HFFc6 (cell line): ENCODE measurements at regions not wholly inside any gene's neighbourhood (a gene's known extent, or its start where the extent isn't known, plus 50 kb on each side); places are given as distances from the start of the nearest gene placed in this dataset.
A peak's percentile ranks its signal among the peaks of the same experiment; 100 is the strongest.

Source experiments
- DNase-seq: peaks from one replicate; pipeline ENCODE4 v3.0.0-alpha.2; 2018
- H3K27ac Mint-ChIP-seq: 2 replicates; pipeline ENCODE4 v1.8.0; 2020; ENCODE audit warnings: mild to moderate bottlenecking, mixed read lengths
- H3K27me3 Mint-ChIP-seq: 2 replicates; pipeline ENCODE4 v1.8.0; 2021; ENCODE audit warnings: mild to moderate bottlenecking, moderate library complexity, mixed read lengths; ENCODE audit not compliant: insufficient read depth
- H3K36me3 Mint-ChIP-seq: 2 replicates; pipeline ENCODE4 v1.8.0; 2021; ENCODE audit warnings: low read depth, mixed read lengths
- H3K4me1 Mint-ChIP-seq: 2 replicates; pipeline ENCODE4 v1.8.0; 2020; ENCODE audit warnings: low read depth, mixed read lengths
- H3K4me3 Mint-ChIP-seq: 2 replicates; pipeline ENCODE4 v1.8.0; 2020; ENCODE audit warnings: mild to moderate bottlenecking, moderate library complexity, mixed read lengths
- H3K9me3 Mint-ChIP-seq: 2 replicates; pipeline ENCODE4 v1.8.0; 2020; ENCODE audit warnings: mild to moderate bottlenecking, mixed read lengths
- CTCF ChIP-seq: fragments of 200-600 bp; sonication (generic); IDR thresholded peaks from 2 replicates; pipeline ENCODE4 v1.5.0; 2021; ENCODE audit warnings: antibody characterized with exemption, mild to moderate bottlenecking

GRCh38 chr3:152945556-152945955 lies 110.6 kb downstream of the P2RY1 start:
- Mint-ChIP-seq H3K27me3 (peaks cover 4% of the 10 kb centered on the region; the same call in 1 of the 2 replicates), H3K36me3 (no peaks in the 10 kb centered on the region; the same call in 1 of the 2 replicates), H3K4me1 (no peaks in the 10 kb centered on the region), H3K4me3 (no peak overlapping the region), H3K9me3 (peaks cover 4% of the 10 kb centered on the region), H3K27ac (no peak overlapping the region)
- DNase-seq, result no peak
- TF ChIP-seq CTCF, result no peak

- DNase-seq, result no peak
- H3K4me3 Mint-ChIP-seq, result no peak overlapping the region
- H3K9me3 Mint-ChIP-seq, result no peaks in the 10 kb centered on the region; the same call in 1 of the 2 replicates
- H3K27ac Mint-ChIP-seq, result no peak overlapping the region
- no peak for TF ChIP-seq CTCF
- H3K27me3 Mint-ChIP-seq, result no peaks in the 10 kb centered on the region
- H3K4me1 Mint-ChIP-seq, result no peaks in the 10 kb centered on the region
- H3K36me3 Mint-ChIP-seq, result no peaks in the 10 kb centered on the region
Observed at GRCh38 chr3:152957491-152957890, 122.6 kb downstream of the P2RY1 start.

- Mint-ChIP-seq H3K36me3 (no peaks in the 10 kb centered on the region), H3K4me3 (no peak overlapping the region), H3K27me3 (no peaks in the 10 kb centered on the region), H3K9me3 (no peaks in the 10 kb centered on the region; the same call in 1 of the 2 replicates), H3K4me1 (no peaks in the 10 kb centered on the region), H3K27ac (no peak overlapping the region)
- DNase-seq, result no peak
- no peak for TF ChIP-seq CTCF
Observed at GRCh38 chr3:152959307-152959706, 124.4 kb downstream of the P2RY1 start.

- no peaks in the 10 kb centered on the region for H3K27me3 Mint-ChIP-seq
- no peaks in the 10 kb centered on the region for H3K36me3 Mint-ChIP-seq
- no peaks in the 10 kb centered on the region for H3K4me1 Mint-ChIP-seq
- DNase-seq, result no peak
- H3K27ac Mint-ChIP-seq, result no peak overlapping the region
- TF ChIP-seq CTCF, result no peak
- no peaks in the 10 kb centered on the region; the same call in none of the 2 replicates for H3K9me3 Mint-ChIP-seq
- no peak overlapping the region for H3K4me3 Mint-ChIP-seq
Observed at GRCh38 chr3:152960684-152961083, 125.8 kb downstream of the P2RY1 start.

GRCh38 chr3:152961323-152961722 lies 126.4 kb downstream of the P2RY1 start:
- no peaks in the 10 kb centered on the region for H3K27me3 Mint-ChIP-seq
- H3K4me3 Mint-ChIP-seq, result no peak overlapping the region
- no peaks in the 10 kb centered on the region for H3K36me3 Mint-ChIP-seq
- no peaks in the 10 kb centered on the region for H3K4me1 Mint-ChIP-seq
- H3K9me3 Mint-ChIP-seq, result no peaks in the 10 kb centered on the region; the same call in none of the 2 replicates
- no peak overlapping the region for H3K27ac Mint-ChIP-seq
- peak; percentile 26; the same call in 1 of the 2 replicates for TF ChIP-seq CTCF
- DNase-seq, result no peak
